IPS-NIHi11 (cell line): ENCODE measurements at regions not wholly inside any gene's neighbourhood (a gene's known extent, or its start where the extent isn't known, plus 50 kb on each side); places are given as distances from the start of the nearest gene placed in this dataset.

Source experiments
- DNase-seq: peaks from one replicate; pipeline ENCODE4 v3.0.0; 2012; ENCODE audit warnings: mixed read lengths, low spot score

DNA sequence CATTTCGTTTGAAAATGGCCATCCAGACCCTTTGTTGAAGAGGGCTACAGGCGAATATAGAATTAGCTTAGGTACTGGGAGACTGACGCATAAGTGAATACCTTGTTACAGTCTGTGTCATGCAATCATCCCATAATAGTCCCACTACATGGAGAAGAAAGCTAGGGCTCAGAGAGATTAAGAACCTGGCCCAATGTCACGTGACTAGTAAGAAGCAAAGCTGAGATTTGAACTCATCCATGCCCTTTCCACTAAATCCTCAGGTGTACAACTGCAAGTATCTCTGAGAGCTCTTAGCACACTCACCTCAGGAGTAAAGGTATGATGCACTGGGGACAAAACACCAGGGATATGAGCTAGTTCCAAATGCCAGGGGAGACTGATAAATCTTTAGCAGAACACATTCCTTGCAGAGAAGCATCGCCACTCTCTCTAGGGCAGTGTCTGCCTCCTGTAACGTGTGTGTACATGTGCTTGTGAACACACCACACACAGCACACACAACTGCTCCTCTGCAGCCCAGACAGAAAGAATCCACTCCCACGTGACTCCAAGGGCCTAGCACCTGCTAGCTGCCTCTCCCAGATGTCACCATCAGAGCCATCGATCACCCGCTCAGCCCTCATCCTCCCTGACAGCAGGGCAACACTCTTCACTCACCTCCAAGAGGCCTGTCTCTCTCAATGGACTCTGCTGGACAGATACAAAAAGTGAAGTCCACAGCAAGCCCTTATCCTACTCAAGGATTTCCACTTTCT lies 402.8 kb downstream of the NXPE2 start:
- no peak for DNase-seq

DNA sequence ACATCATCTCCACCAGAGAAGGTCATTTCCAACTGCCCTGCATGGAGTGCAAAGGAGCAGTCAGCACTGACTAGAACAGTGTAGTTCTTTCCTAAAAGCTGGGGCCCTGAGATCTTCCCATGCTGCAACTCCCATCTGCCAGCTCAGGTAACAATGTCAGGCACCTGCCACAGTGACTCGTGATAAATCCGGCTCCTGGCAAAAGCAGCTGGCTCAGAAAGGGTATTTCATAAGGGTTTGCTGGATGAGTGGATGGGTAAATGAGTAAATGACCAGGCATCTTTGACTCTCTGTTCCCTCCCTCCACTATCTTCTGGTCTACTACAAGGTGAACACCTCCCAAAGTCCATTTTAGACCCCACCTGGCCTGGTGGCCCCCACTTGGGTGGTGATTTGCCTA lies 403.6 kb downstream of the NXPE2 start:
- DNase-seq, result no peak

DNA sequence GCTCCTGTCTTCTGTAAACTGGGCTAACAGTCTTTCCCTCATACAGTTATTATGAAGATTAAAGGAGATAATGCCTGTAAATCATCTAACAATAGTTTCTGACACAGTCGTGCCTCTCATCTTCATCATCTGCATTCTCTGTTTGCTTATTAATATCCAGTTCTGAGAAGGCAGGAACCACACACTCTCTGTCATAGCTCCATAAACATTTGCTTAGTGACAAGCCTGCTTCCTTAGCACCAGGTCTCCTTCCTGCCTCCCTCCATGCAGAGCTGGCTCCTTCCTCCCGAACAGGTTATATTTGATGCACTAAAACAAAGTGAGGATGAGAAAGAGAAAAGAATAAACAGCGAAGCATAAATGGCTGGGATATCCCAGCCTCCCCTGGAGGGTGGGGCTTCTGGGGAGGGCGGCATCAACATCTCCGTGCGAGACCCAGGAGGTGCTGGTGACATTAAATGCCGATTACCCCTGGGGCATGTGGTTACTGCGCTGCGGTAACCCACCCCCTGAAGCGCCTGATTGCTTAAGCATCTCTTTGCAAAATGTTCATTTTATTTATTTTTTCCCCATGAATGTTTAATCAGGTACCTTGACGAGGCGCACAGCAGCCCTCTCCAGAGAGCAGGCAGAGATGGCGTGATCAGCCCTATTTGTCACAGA lies 404.9 kb downstream of the NXPE2 start:
- no peak for DNase-seq

DNA sequence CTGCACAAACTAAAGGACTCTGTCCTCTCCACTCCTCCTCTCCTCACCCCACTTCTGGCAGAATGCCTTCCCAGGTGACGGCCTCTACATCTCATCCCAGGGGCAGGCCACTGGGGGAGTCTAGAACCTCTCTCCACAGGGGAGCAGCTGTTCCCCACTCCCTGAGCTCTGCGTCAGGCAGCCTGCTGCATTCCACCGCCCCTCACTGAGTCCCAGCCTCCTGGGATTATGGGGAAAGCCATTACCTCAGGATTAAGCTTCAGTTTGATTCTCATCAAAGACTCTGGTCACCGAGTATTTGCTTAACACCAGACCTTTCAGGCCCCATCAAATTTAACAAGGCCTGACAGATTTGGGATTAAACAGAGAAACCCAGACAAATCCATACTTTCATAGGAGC lies 405.9 kb downstream of the NXPE2 start:
- no peak for DNase-seq

DNA sequence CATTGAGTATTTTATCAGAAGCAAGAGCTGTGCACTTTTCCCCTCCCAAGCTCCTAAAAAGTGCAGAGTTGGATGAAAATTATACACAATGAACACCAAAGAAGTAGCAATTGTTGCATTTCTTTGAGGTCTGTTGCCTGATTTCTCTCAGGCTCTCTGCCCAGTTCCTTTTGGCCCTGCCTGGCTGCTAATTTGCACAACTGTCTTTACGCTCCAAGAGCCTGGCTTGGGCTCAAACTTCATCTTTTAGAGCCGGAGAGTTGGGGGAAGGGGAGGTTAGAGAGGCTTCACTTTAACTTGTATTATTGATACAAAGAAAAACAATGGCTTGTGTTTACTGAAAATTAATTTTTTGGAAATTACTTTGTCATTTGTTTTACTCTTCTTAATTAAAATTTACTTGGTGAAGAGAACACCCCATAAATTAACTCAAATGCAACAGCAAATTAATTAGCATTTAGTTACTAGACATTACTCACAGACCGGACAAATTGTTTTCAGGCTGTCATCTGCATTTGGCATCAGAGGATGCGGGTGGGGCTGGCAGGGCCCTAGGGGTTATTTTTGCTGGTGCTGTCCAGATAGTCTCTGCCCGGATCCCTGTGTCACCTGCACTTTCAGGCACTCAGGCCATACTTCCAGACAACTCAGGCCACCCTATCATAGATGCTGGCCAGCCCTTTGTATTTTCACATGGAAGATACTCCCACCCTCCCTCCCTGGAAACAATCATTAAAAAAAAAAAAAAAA lies 407.3 kb downstream of the NXPE2 start:
- DNase-seq, result no peak

DNA sequence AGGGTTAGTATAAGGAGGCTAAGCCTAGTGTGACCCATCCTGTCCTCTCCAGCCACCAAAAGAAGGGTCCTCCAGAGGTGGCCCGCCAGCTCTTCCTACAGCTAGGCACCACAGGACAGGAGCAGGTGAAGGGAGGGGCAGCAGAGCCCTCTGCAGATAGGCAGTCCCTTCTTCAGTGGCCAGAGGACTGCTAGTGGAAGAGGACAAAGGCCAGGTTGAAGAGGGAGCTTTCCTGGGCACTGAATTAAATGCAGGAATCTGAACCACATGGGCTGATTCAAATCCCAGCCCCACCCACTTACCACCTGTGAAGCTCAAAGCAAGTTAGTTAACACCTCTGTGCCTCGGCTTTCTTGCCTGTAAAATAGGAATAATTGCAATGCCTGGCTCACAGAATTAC lies 409.5 kb downstream of the NXPE2 start:
- peak; percentile 34 for DNase-seq

DNA sequence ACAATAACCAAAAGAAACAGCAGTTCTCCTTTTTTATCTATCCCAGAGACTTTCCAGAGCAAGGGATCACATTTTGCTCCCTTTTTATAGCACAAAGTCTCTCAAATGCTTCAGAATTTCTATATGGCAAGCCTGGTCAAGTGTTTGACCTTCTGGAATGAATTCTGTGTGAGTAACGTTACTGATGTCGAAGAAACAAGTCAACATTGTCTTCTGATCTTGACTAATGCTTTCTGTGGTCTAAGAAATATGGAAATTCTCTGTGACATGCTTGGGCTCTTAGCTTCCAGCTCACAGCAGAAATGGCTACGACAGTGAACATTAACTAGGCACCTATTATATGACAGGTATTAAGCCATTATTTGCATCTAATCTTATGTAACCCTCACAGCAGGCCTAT lies 411.7 kb downstream of the CADM1 start:
- DNase-seq, result no peak

DNA sequence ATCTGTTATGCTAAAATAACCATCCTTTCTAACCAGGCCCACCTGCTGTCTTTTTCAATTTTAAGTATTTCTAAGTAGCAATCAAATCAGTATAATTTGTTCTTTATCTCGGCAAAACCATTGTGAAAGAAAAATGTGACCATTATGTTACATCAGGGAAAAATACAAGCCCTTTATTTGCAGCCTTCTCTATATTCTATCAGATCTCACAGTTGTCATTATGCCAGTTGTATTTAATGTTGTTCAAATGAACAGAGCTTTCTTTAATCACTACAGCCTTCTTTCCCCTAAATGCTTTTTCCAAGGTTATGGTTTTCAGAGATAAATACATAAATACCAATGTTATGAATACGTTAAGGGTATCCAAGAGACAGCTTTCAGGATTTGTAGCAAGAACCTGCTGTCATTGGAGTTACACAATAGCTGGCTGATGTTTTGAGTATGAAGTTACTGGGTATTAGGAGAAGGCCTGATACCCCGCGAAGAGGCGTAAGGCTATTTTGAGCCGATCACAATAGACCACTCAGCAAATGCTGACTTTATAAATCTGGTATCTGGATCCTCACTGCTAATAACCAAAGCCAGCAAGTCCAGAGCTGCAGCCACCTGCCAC lies 406.3 kb downstream of the CADM1 start:
- DNase-seq, result no peak

DNA sequence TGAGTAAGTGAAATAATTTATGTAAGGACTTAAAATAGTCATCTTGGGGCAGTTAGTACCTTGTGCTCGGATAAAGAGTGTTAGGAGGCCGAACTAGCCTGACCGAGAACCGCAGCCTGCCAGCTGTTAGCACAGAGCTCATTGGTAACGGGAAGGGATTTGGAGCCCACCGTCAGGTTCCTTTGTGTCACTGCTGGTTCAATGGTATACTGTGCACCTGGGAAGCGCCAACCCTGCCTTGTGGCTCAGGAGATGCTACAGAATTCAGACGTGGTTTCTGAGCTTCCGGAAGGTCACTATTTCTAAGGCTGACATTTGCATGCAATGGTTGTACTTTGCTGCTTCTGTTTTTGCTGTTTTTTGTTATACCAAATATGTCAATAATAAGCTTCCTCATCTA lies 403.5 kb downstream of the CADM1 start:
- DNase-seq, result no peak

DNA sequence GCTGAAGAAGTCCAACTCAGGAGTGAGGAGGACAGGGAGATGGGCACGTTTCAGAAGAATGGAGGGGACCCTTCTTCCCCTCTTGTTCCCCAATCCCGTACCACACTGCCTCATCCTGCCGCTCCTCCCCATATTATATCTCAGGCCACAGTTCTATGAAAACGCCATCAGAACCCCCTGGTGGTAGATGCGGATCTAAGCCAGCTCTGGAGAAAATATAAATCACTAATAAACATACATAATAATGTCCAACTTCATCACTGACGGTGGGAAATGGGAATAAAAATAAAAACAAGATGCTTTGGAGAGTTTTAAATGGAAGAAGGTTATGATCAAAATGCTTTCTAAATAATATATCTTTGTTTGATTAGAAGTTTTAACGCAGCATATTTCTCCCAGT lies 400.3 kb downstream of the CADM1 start:
- no peak for DNase-seq

DNA sequence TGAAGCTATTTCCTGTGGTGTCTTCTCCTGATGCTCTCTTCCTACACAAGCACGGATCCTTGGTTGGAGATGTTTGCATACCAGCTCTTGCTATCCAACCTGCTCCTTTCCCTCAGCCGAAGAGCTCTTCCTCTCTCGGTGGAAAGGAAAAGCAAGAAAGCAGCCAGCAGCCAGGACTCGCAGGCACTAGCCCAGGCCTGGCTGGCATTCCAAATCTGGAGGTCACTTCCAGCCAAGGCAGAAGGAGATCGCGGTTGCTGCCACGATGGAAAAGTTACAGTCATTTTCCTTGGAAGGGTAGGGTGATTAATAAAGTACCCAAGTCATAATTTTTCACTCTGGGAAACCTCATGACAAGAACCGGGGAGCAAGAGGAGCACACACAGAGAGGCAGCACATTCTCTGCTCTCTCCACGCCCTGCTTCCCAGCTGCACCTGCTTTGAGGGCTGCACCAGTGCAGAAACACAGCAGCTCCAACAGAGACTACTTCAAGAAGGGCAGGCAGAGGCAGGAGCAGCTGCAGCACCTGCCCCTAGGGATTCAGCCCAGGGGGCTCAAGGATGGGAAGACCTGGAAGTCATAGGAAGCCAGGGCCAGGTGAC lies 399.3 kb downstream of the CADM1 start:
- DNase-seq, result no peak

DNA sequence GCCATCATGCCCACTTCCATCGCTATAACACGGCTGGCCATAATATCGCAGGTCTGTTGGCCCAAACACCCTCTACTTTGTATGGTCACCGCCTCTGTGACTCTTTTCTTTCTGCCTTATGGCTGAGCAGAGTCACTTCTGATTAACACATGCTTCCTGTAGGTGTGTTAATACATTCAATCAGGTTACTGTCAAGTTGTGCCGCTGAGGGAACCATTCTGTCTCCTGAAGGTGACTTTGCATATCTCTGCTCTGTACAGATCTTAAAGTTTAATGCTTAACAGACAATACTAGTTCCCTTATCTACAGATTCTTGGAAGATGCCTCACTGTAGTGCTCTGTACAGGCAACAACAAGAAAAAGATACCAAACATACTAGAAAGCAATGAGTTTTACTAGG lies 393.1 kb downstream of the CADM1 start:
- no peak for DNase-seq

DNA sequence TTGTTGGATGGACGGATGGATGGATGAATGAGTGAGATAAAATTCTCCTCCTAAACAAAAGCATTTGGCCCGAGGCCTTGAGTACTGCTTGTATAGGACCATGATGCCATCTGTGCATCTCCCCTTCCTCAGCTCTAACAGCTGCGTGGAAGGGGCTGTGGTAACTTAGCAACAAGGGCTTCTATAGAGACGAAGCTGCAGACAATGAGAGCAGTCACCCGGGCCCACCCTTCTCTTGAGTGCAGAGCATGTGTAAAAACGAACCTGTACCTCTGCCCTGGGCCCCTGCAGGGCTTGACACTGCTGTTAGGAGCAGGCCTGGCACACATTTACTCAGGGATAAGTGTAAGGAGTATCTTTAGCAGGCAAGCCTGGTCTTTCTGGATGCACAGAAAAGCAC lies 391.5 kb downstream of the CADM1 start:
- DNase-seq, result no peak

DNA sequence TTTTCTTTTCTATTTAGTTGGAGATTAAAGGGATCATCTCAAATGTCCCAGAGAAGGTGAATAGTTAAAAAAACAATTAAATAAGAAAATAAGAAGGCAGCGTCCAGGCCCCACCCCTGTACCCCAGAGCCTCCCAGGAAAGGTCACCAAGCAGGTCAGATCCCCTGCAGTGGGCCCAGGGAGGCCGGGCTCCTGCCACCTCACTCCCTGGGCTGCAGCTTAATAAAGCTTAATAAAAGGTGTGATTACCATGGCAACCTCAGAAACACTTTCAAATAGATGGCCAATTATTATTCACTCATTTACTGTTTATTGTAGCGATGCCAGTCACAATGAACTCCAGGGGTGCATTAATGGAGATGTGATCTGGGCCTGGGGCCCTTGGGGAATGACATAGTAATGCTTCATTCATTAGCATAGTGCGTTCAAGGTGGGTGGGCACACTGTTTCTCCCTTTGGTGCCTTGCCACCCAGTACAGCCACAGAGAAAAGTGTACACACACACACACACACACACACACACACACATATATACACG lies 386.2 kb downstream of the CADM1 start:
- DNase-seq, result no peak

DNA sequence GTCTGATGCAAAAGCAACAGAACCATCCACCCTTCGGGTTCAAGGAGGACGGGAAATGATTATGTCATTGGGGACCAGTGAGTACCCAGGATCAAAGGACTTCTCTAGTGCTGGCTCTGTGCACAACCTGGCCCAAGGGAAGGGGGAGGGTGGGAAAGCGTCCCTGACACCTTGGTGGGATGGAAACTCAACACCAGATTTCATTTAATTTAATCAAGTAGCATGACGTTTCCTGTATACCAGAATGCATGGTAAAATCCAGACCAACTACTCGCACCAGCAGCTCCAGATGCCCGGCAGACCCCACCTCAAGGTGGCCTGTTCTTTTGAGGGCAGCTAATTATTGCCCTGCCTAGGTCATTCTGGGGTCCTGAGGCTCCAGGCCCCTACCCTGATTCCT lies 385.1 kb downstream of the CADM1 start:
- no peak for DNase-seq
